T-helper 1 cell treated with Interleukin-12 subunit alpha and Interleukin-12 subunit beta and Interleukin-4 antibody, amounts not matched to agents 30 μg/mL and 1 μg/mL, for 36 hours (primary cell): ENCODE measurements at regions not wholly inside any gene's neighbourhood (a gene's known extent, or its start where the extent isn't known, plus 50 kb on each side); places are given as distances from the start of the nearest gene placed in this dataset.
"Not testable (repeated sequence)": the region's sequence is repeated elsewhere in the genome, so short reads cannot be mapped to it uniquely, and the experiment has no call there.

Experiments used
- H3K27ac Mint-ChIP-seq: one replicate; pipeline ENCODE4 v1.8.0; 2021; ENCODE audit warnings: mild to moderate bottlenecking, mixed read lengths
- H3K27me3 Mint-ChIP-seq: one replicate; pipeline ENCODE4 v1.8.0; 2021; ENCODE audit warnings: low read depth, mixed read lengths
- H3K36me3 Mint-ChIP-seq: one replicate; pipeline ENCODE4 v1.8.0; 2021; ENCODE audit warnings: low read depth, mixed read lengths
- H3K4me1 Mint-ChIP-seq: one replicate; pipeline ENCODE4 v1.8.0; 2021; ENCODE audit warnings: low read depth, mixed read lengths
- H3K4me3 Mint-ChIP-seq: one replicate; pipeline ENCODE4 v1.8.0; 2021; ENCODE audit warnings: mild to moderate bottlenecking, moderate library complexity, mixed read lengths
- H3K9me3 Mint-ChIP-seq: one replicate; pipeline ENCODE4 v1.8.0; 2021; ENCODE audit warnings: mixed read lengths

GRCh38 chr6:138654715-138655634, 118.6 kb upstream of the CCDC28A start:
- Mint-ChIP-seq H3K27me3 (peaks cover 21% of the 10 kb centered on the region), H3K4me3 (no peak overlapping the region), H3K9me3 (no peaks in the 10 kb centered on the region), H3K4me1 (peaks cover 7% of the 10 kb centered on the region), H3K36me3 (no peaks in the 10 kb centered on the region), H3K27ac (no peak overlapping the region)

GRCh38 chr6:138655828-138656227, 117.7 kb upstream of the CCDC28A start:
- Mint-ChIP-seq H3K9me3 (no peaks in the 10 kb centered on the region), H3K4me3 (no peak overlapping the region), H3K27me3 (peaks cover 21% of the 10 kb centered on the region), H3K4me1 (peaks cover 7% of the 10 kb centered on the region), H3K36me3 (no peaks in the 10 kb centered on the region), H3K27ac (no peak overlapping the region)

GRCh38 chr6:138656364-138657064, 117.1 kb upstream of the CCDC28A start:
- peaks cover 23% of the 10 kb centered on the region for H3K27me3 Mint-ChIP-seq
- no peak overlapping the region for H3K27ac Mint-ChIP-seq
- H3K9me3 Mint-ChIP-seq = no peaks in the 10 kb centered on the region
- H3K4me3 Mint-ChIP-seq = no peak overlapping the region
- H3K36me3 Mint-ChIP-seq = no peaks in the 10 kb centered on the region
- H3K4me1 Mint-ChIP-seq = peaks cover 7% of the 10 kb centered on the region

GRCh38 chr6:138657065-138657425, 116.5 kb upstream of the CCDC28A start:
- H3K27me3 Mint-ChIP-seq = peaks cover 23% of the 10 kb centered on the region
- H3K4me1 Mint-ChIP-seq = peaks cover 7% of the 10 kb centered on the region
- no peak overlapping the region for H3K4me3 Mint-ChIP-seq
- H3K27ac Mint-ChIP-seq = no peak overlapping the region
- H3K36me3 Mint-ChIP-seq = no peaks in the 10 kb centered on the region
- H3K9me3 Mint-ChIP-seq = no peaks in the 10 kb centered on the region

GRCh38 chr6:138659998-138660397, 113.6 kb upstream of the CCDC28A start:
- H3K36me3 Mint-ChIP-seq = no peaks in the 10 kb centered on the region
- peaks cover 11% of the 10 kb centered on the region for H3K27me3 Mint-ChIP-seq
- no peak overlapping the region for H3K27ac Mint-ChIP-seq
- H3K4me1 Mint-ChIP-seq = peaks cover 2% of the 10 kb centered on the region
- H3K4me3 Mint-ChIP-seq = no peak overlapping the region
- H3K9me3 Mint-ChIP-seq = no peaks in the 10 kb centered on the region

GRCh38 chr6:138662471-138662870, 111.1 kb upstream of the CCDC28A start:
- H3K4me3 Mint-ChIP-seq = no peak overlapping the region
- H3K4me1 Mint-ChIP-seq = no peaks in the 10 kb centered on the region

GRCh38 chr6:138663892-138664291, 109.7 kb upstream of the CCDC28A start:
- Mint-ChIP-seq H3K27me3 (peaks cover 4% of the 10 kb centered on the region), H3K4me3 (no peak overlapping the region), H3K36me3 (no peaks in the 10 kb centered on the region), H3K4me1 (no peaks in the 10 kb centered on the region), H3K27ac (no peak overlapping the region), H3K9me3 (no peaks in the 10 kb centered on the region)

More at GRCh38 chr6:138662471-138662870, 111.1 kb upstream of the CCDC28A start:
- Mint-ChIP-seq H3K9me3 (no peaks in the 10 kb centered on the region), H3K27me3 (peaks cover 2% of the 10 kb centered on the region), H3K27ac (no peak overlapping the region), H3K36me3 (no peaks in the 10 kb centered on the region)

GRCh38 chr6:138664745-138665144, 108.8 kb upstream of the CCDC28A start:
- Mint-ChIP-seq H3K27me3 (peaks cover 6% of the 10 kb centered on the region), H3K4me3 (no peak overlapping the region), H3K9me3 (no peaks in the 10 kb centered on the region), H3K27ac (no peak overlapping the region), H3K4me1 (no peaks in the 10 kb centered on the region), H3K36me3 (no peaks in the 10 kb centered on the region)

- Mint-ChIP-seq H3K4me1 (no peaks in the 10 kb centered on the region), H3K36me3 (no peaks in the 10 kb centered on the region), H3K4me3 (no peak overlapping the region), H3K9me3 (no peaks in the 10 kb centered on the region), H3K27me3 (peaks cover 7% of the 10 kb centered on the region), H3K27ac (no peak overlapping the region)
Measured at GRCh38 chr6:138666636-138667035, 106.9 kb upstream of the CCDC28A start.

- Mint-ChIP-seq H3K4me3 (no peak overlapping the region), H3K27me3 (peaks cover 7% of the 10 kb centered on the region), H3K36me3 (no peaks in the 10 kb centered on the region), H3K4me1 (no peaks in the 10 kb centered on the region), H3K27ac (no peak overlapping the region), H3K9me3 (no peaks in the 10 kb centered on the region)
Measured at GRCh38 chr6:138667408-138667807, 106.2 kb upstream of the CCDC28A start.

GRCh38 chr6:138671351-138671750, 102.2 kb upstream of the CCDC28A start:
- Mint-ChIP-seq H3K9me3 (no peaks in the 10 kb centered on the region), H3K27ac (no peak overlapping the region), H3K4me3 (no peak overlapping the region), H3K4me1 (no peaks in the 10 kb centered on the region), H3K27me3 (peaks cover 7% of the 10 kb centered on the region), H3K36me3 (no peaks in the 10 kb centered on the region)

GRCh38 chr6:138673346-138674014, 100.1 kb upstream of the CCDC28A start:
- Mint-ChIP-seq H3K27me3 (peaks cover 7% of the 10 kb centered on the region), H3K36me3 (no peaks in the 10 kb centered on the region), H3K9me3 (no peaks in the 10 kb centered on the region), H3K4me3 (no peak overlapping the region), H3K27ac (no peak overlapping the region), H3K4me1 (no peaks in the 10 kb centered on the region)

GRCh38 chr6:138674444-138674843, 99.1 kb upstream of the CCDC28A start:
- H3K4me1 Mint-ChIP-seq, H3K4me3 Mint-ChIP-seq, H3K27me3 Mint-ChIP-seq, H3K27ac Mint-ChIP-seq, H3K36me3 Mint-ChIP-seq, H3K9me3 Mint-ChIP-seq: not testable (repeated sequence)

GRCh38 chr6:138677538-138677937, 96.0 kb upstream of the CCDC28A start:
- Mint-ChIP-seq H3K27me3 (peaks cover 5% of the 10 kb centered on the region), H3K36me3 (no peaks in the 10 kb centered on the region), H3K4me1 (no peaks in the 10 kb centered on the region), H3K27ac (no peak overlapping the region), H3K9me3 (no peaks in the 10 kb centered on the region), H3K4me3 (no peak overlapping the region)

GRCh38 chr6:138678168-138678567, 95.4 kb upstream of the CCDC28A start:
- H3K4me1 Mint-ChIP-seq = no peaks in the 10 kb centered on the region
- H3K27ac Mint-ChIP-seq = no peak overlapping the region
- no peaks in the 10 kb centered on the region for H3K36me3 Mint-ChIP-seq
- peaks cover 5% of the 10 kb centered on the region for H3K27me3 Mint-ChIP-seq
- no peaks in the 10 kb centered on the region for H3K9me3 Mint-ChIP-seq
- H3K4me3 Mint-ChIP-seq = no peak overlapping the region
